ENCODE measurements at regions not wholly inside any gene's neighbourhood (a gene's known extent, or its start where the extent isn't known, plus 50 kb on each side); places are given as distances from the start of the nearest gene placed in this dataset.
"Not testable (repeated sequence)": the region's sequence is repeated elsewhere in the genome, so short reads cannot be mapped to it uniquely, and the experiment has no call there.

DNA sequence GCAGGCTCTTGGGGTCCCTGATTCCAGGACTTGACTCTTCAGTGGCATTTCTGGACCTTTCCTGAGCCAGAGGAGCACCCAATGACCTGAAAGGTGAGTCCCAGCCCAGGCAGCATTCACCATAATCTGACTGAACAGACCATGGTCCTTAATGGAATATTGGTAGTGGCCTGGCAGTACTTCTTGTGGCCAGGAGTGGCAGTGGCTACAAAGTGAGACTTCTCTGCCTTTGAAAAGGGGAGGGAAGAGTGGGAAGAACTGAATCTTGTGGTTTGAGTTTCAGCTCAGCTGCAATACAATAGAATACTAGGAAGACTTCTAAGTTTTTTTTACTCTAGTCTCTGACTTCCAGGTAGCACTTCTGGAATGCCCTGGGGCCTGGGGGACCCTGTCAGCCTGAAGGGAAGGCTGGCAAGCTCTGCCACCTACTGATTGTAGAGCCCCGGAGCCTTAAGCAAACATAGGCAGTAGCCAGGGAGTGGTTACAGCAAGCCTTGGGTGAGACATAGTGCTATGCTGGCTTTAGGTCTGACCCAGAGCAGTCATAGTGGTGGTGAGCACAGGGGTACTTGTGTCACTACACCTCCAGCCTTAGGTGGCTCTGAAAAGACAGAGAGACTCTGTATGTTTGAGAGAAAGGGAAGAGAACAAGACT lies 674.2 kb upstream of the MANEA start:
- Histone ChIP-seq H3K4me3 (ENCODE audit: low read depth, low read length) (no peak overlapping the region), H3K36me3 (ENCODE audit: control insufficient read depth, insufficient read depth, low read length) (no peaks in the 10 kb centered on the region), H3K27me3 (ENCODE audit: control insufficient read depth, insufficient read depth, low read length) (no peaks in the 10 kb centered on the region)
- ChIA-PET POLR2A (no interaction called here), CTCF (no interaction called here)
- no peak for DNase-seq (ENCODE audit: low read depth)
- TF ChIP-seq, protein P1, sequence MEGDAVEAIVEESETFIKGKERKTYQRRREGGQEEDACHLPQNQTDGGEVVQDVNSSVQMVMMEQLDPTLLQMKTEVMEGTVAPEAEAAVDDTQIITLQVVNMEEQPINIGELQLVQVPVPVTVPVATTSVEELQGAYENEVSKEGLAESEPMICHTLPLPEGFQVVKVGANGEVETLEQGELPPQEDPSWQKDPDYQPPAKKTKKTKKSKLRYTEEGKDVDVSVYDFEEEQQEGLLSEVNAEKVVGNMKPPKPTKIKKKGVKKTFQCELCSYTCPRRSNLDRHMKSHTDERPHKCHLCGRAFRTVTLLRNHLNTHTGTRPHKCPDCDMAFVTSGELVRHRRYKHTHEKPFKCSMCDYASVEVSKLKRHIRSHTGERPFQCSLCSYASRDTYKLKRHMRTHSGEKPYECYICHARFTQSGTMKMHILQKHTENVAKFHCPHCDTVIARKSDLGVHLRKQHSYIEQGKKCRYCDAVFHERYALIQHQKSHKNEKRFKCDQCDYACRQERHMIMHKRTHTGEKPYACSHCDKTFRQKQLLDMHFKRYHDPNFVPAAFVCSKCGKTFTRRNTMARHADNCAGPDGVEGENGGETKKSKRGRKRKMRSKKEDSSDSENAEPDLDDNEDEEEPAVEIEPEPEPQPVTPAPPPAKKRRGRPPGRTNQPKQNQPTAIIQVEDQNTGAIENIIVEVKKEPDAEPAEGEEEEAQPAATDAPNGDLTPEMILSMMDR (IDR thresholded peaks at IDR 0.05; ENCODE audit: insufficient read depth, low read depth, low read length) = no peak

DNA sequence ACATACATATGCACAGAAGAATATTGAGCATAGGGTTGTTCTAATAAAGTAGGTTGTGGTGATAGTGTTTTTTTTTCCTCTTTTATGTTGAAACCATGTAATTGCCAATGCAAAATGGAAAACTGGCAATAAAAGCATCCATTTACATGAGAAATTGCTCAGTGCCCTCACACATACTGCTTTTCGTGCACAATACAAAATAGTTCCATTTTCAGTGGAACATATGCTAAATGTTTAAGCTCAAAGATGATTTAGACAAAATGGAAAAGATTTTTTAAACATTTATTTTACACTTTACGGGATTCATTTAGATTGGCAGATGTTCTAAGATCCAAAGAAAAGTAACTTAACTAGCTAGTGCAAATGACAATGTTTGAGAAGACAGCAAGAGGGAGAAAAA lies 678.1 kb upstream of the MANEA start:
- CTCF ChIA-PET = no interaction called here
- H3K36me3 ChIP-seq (ENCODE audit: control insufficient read depth, insufficient read depth, low read length) = no peaks in the 10 kb centered on the region
- H3K27me3 ChIP-seq (ENCODE audit: control insufficient read depth, insufficient read depth, low read length) = no peaks in the 10 kb centered on the region
- POLR2A ChIA-PET = no interaction called here
- no peak for DNase-seq (ENCODE audit: low read depth)
- TF ChIP-seq, protein P1 (IDR thresholded peaks at IDR 0.05; ENCODE audit: insufficient read depth, low read depth, low read length) = no peak
- H3K4me3 ChIP-seq (ENCODE audit: low read depth, low read length) = no peak overlapping the region

DNA sequence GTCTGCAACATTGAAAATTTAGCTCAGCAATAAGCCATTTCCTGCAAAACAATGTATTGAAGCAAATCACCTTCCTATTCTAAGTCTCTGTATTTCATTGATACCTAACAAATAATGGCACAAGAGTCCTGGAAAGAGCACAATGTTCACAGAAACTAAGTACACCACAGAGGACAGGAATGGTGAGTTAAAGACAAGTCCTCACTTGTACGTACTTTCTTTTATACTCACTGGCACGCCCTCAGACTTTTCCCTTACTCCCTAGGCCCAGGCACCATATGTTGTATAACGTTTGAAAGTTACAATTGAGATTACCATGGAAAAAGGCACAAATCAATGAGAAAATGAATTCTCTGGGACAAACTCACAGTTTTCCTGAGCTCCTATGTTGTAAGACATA lies 683.0 kb upstream of the MANEA start:
- H3K27me3 ChIP-seq (ENCODE audit: control insufficient read depth, insufficient read depth, low read length) = no peaks in the 10 kb centered on the region
- DNase-seq (ENCODE audit: low read depth) = no peak
- CTCF ChIA-PET = no interaction called here
- no peak overlapping the region for H3K4me3 ChIP-seq (ENCODE audit: low read depth, low read length)
- POLR2A ChIA-PET = no interaction called here
- TF ChIP-seq, protein P1 (IDR thresholded peaks at IDR 0.05; ENCODE audit: insufficient read depth, low read depth, low read length) = no peak
- no peaks in the 10 kb centered on the region for H3K36me3 ChIP-seq (ENCODE audit: control insufficient read depth, insufficient read depth, low read length)

DNA sequence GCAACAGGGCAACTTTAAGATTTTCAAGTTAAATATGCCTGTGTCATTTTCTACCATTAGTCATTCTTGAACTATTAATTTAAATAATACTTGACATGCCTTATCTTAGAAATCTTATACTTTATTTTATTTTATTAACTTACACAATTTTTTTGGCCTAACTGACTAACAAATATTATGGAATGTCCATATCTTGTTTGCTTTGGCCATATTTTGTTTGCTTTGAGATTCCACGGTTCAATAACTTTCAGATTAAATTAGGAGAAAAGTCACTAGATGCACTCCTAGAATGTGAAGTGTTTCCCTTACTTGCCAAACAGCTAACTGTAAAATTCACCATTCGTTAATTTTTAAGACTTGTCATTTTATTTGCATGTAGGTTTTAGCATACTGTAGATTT lies 684.0 kb upstream of the MANEA start:
- Histone ChIP-seq H3K36me3 (ENCODE audit: control insufficient read depth, insufficient read depth, low read length) (no peaks in the 10 kb centered on the region), H3K27me3 (ENCODE audit: control insufficient read depth, insufficient read depth, low read length) (no peaks in the 10 kb centered on the region), H3K4me3 (ENCODE audit: low read depth, low read length) (no peak overlapping the region)
- CTCF ChIA-PET = no interaction called here
- DNase-seq (ENCODE audit: low read depth) = no peak
- TF ChIP-seq, protein P1 (IDR thresholded peaks at IDR 0.05; ENCODE audit: insufficient read depth, low read depth, low read length) = no peak
- POLR2A ChIA-PET = no interaction called here

DNA sequence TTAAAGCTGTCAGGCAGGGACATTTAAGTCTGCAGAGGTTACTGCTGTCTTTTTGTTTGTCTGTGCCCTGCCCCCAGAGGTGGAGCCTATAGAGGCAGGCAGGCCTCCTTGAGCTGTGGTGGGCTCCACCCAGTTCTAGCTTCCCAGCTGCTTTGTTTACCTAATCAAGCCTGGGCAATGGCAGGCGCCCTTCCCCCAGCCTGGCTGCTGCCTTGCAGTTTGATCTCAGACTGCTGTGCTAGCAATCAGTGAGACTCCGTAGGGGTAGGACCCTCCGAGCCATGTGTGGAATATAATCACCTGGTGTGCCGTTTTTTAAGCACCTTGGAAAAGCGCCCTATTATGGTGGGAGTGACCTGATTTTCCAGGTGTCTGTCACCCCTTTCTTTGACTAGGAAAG lies 703.5 kb upstream of the MANEA start:
- H3K27me3 ChIP-seq (ENCODE audit: control insufficient read depth, insufficient read depth, low read length); CTCF ChIA-PET; H3K36me3 ChIP-seq (ENCODE audit: control insufficient read depth, insufficient read depth, low read length); DNase-seq (ENCODE audit: low read depth); H3K4me3 ChIP-seq (ENCODE audit: low read depth, low read length); POLR2A ChIA-PET: not testable (repeated sequence)

DNA sequence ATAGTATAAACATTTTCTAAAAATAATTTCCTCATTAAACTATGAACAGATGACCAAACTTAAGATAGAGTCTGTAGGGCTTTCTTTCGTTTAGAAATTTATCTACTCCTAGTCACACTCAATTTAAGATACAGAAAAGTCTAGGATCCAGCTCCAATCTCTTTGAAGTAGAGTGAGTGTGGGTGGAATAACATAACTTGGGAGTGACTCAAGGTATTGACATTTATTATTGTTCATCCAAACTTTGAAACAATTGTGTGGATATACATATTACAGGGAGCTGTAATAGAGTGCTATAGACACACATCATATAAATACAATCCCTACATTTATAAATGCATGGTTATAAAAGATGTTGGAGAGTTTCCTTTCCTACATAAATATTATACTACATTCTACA lies 715.2 kb upstream of the MANEA start:
- no peak for DNase-seq (ENCODE audit: low read depth)
- H3K4me3 ChIP-seq (ENCODE audit: low read depth, low read length) = no peak overlapping the region
- no peaks in the 10 kb centered on the region for H3K27me3 ChIP-seq (ENCODE audit: control insufficient read depth, insufficient read depth, low read length)
- ChIA-PET POLR2A (no interaction called here), CTCF (no interaction called here)
- H3K36me3 ChIP-seq (ENCODE audit: control insufficient read depth, insufficient read depth, low read length) = no peaks in the 10 kb centered on the region
- TF ChIP-seq, protein P1 (IDR thresholded peaks at IDR 0.05; ENCODE audit: insufficient read depth, low read depth, low read length) = no peak

Measured in BJ (cell line).